ENCODE measurements at regions not wholly inside any gene's neighbourhood (a gene's known extent, or its start where the extent isn't known, plus 50 kb on each side); places are given as distances from the start of the nearest gene placed in this dataset.

- TF ChIP-seq POLR2AphosphoS5 (IDR thresholded peaks at IDR 0.05; ENCODE audit: insufficient read depth, low read depth, low read length) (no peak), MYC (IDR thresholded peaks at IDR 0.05; ENCODE audit: low read depth, low read length) (no peak), GATA2 (IDR thresholded peaks at IDR 0.05; ENCODE audit: insufficient read depth, insufficient read length, low read depth, low read length) (no peak), JUN (IDR thresholded peaks at IDR 0.05; ENCODE audit: borderline replicate concordance, insufficient read depth, insufficient read length, low read depth) (no peak), EZH2 (IDR thresholded peaks at IDR 0.05; ENCODE audit: borderline replicate concordance, low read depth, low read length, severe bottlenecking) (no peak), POLR2A (IDR thresholded peaks at IDR 0.05; ENCODE audit: low read depth, low read length) (no peak), FOS (IDR thresholded peaks at IDR 0.05; ENCODE audit: borderline replicate concordance, insufficient read depth, low read length) (no peak), CTCF (IDR thresholded peaks at IDR 0.05; ENCODE audit: extremely low read depth in 1 of 2, insufficient read depth in 1 of 2, low read depth in 1 of 2, low read length in 2 of 2) (no peak), MAX (IDR thresholded peaks at IDR 0.05; ENCODE audit: insufficient read depth, insufficient read length) (no peak)
- no peaks in the 10 kb centered on the region for H4K20me1 ChIP-seq (replicated peaks; ENCODE audit: control insufficient read depth, extremely low read depth, insufficient read depth, low read length)
- no peak overlapping the region for H3K27ac ChIP-seq (ENCODE audit: insufficient read depth, low read depth, low read length)
- CTCF ChIA-PET = no interaction called here
- POLR2A ChIA-PET = no interaction called here
- no peaks in the 10 kb centered on the region for H3K79me2 ChIP-seq (ENCODE audit: control insufficient read depth, insufficient read depth, low read length)
- H2AFZ ChIP-seq (ENCODE audit: low read depth, low read length) = no peak overlapping the region
- no peaks in the 10 kb centered on the region for H3K27me3 ChIP-seq (ENCODE audit: control insufficient read depth in 2 of 2, insufficient read depth in 2 of 2, low read length in 2 of 2)
- no peak for DNase-seq (ENCODE audit: low read depth, low spot score)
- BruUV-seq (replicated peaks) = no TSS peak
- no peaks in the 10 kb centered on the region for H3K4me1 ChIP-seq (ENCODE audit: control insufficient read depth, extremely low read depth, insufficient read depth, low read length)
- H3K4me2 ChIP-seq (ENCODE audit: insufficient read depth, low read length) = no peak overlapping the region
- intact Hi-C loops (cut with micrococcal nuclease) (no loop called here), dilution Hi-C loops (cut with MboI; ENCODE audit: extremely low pct_ligation_motif_present, low sequenced_read_pairs) (no loop called here)
- no peaks in the 10 kb centered on the region for H3K9me3 ChIP-seq (replicated peaks; ENCODE audit: control insufficient read depth, insufficient read depth, low read length)
- H3K9ac ChIP-seq (replicated peaks; ENCODE audit: extremely low read depth, insufficient read depth, low read length) = no peak overlapping the region
- no peaks in the 10 kb centered on the region for H3K36me3 ChIP-seq (ENCODE audit: control insufficient read depth in 2 of 2, extremely low read depth in 1 of 2, insufficient read depth in 2 of 2, low read length in 2 of 2)
- H3K9me1 ChIP-seq (replicated peaks; ENCODE audit: control insufficient read depth, extremely low read depth, insufficient read depth, low read length) = no peaks in the 10 kb centered on the region
- no peak for FAIRE-seq
- H3K4me3 ChIP-seq (replicated peaks in 1 of 3; ENCODE audit: insufficient read depth in 1 of 3, low read depth in 1 of 3, low read length in 3 of 3) = no peak overlapping the region
Observed at GRCh38 chr12:5204831-5205230, 161.2 kb downstream of the KCNA5 start.

All from endothelial cell of umbilical vein (primary cell).